Stimulated activated CD8-positive, alpha-beta memory T cell treated with anti-CD3 and anti-CD28 coated beads, Interleukin-2, amount 100 ng/mL, for 1 hour (primary cell): ENCODE measurements at regions not wholly inside any gene's neighbourhood (a gene's known extent, or its start where the extent isn't known, plus 50 kb on each side); places are given as distances from the start of the nearest gene placed in this dataset.

Source experiments
- DNase-seq, 2 donors: peaks; one replicate each; pipeline ENCODE4 v3.0.0-alpha.2; 2020; ENCODE audit warnings: low read depth in 2 of 2

DNA sequence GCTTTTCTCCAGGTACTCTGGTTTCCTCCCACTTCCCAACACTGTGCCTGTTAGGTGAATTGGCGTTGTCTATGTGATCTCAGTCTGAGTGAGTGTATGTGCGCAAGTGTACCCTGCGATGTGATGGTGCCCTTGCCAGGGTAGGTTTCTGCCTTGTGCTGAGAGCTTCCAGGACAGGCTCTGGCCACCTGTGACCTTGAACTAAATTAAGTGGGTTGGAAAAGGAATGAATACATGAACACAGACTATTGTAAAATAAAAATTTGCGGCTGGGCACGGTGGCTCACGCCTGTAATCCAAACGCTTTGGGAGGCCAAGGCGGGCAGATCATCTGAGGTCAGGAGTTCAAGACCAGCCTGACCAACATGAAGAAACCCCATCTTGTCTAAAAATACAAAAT lies 678.0 kb downstream of the DHX35 start:
- DNase-seq, result no peak

DNA sequence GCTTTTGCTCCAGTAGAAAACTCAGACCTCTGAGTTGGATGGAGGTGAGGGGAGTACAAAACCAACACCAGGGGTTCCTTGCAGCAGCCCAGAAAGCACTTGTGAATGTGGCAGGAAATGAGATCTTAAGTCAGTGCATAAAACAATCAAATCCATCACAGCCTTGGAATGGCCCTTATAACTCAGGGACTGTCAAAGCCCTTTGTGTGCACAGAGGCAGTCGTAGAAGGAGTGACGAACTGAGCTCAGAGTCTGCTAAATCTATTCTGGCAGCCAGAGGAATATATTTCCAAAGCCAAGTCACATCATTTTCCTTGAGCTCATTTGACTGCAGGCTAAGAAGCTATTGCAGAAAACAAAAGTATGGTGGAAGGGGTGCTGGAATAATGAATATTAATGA lies 676.6 kb downstream of the DHX35 start:
- DNase-seq, result no peak

DNA sequence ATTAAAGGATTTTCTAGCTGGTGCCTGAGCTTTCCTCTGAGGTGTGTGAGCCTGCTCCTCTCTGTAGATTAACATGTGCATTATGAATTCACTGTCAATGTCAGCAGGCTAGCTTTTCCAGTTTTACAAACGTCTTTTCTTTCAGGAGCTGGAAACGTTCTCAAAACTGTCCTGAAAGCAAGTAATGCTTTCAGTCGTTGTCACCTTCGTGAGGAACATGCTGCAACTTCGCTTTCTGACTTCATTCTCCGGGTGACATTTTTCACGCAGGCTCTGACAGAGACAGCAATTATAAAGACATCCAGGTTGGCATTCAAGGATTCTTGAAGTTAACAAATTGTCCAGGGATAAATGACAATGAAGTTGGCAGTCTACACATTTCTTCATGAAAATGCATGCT lies 671.5 kb downstream of the DHX35 start:
- DNase-seq, result no peak

DNA sequence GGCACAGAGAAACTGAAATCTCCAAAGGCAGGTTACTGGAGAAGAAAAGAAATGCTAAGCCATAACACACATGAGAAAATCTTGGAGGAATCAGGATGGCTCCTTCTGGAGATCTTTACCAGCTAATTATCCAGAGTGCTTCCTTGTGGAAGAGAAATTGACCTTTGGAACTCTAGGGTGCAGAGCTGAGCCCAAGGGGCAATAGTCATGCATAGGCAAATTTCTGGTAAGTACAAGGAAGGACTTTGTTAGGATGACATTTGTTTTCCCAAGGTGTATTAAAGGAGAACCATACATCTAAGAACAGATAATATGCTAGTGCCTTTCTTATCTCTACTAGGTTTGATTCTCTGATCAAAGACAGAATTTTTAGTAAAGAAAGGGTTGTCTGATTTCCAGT lies 670.6 kb downstream of the DHX35 start:
- DNase-seq, result no peak

GRCh38 chr20:39632176-39632575 lies 670.0 kb downstream of the DHX35 start:
- DNase-seq, result no peak

DNA sequence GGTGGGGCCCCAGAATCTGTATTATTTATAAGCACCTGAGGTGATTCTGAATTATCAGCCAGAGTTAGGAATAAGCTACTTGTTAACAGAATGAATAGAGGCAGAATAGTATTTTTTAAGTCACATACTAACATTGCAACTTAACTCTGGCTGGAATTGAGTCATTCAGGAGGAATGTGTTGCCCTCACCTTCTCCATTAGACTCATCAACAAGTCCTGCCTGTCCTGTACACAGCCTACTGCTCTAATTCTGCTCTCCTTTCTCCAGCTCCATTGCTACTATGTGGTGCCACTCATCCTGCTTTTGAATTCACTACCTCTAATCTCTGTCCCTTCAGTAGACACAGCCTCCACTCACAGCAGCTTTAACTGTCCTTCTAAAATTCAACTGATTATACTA lies 669.4 kb downstream of the DHX35 start:
- no peak for DNase-seq

DNA sequence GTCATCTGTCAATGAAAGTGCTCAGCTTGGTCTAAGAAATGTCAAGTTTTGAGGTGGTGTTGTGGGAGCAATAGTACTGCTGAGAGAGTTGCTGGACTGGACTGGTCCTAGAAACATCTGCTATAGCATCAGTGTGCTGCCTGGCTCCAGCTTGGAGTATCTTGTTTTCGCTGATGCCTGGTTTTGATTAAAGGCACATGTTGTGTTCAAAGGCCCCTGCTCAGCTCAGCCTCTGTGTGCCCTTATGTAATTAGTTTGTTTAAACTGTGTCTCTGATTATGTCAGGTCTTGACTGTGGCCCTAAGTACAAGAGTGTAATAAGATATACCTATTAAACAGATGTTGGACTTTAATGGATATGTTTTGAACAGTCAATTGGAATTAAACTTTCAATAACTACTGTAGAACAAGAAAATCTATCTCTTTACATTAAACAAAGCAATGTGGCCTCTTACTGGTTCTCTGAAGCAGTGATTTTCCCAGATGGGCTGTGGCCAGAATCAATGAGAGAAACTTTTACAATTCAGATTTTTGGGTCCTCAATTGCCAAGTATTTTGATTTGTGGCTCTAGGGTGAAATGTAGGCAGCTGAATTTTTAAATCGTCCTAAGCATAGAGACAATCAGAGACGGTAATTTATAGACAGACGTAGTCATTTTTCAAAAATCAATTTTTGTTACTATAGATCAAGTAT lies 668.2 kb downstream of the DHX35 start:
- DNase-seq, result no peak

GRCh38 chr20:39627765-39628164 lies 665.6 kb downstream of the DHX35 start:
- DNase-seq, result no peak

DNA sequence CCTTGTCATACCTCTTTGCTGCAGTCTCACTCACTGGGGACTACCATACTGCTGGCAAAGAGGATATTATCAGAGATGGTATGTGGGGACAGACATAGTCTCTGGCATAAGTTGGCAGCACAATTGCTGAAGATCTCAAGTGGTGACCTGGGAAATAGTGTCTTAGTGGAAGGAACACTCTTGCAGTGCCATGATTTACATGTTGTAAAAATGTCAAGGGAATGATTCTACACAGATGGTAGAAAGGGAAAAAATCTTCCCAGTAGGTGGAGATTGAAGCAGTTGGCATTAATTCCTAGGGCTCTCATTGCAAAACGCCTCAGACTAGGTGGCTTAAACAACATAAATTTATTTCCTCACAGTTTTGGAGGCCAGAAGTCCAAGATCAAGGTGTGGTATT lies 662.2 kb downstream of the DHX35 start:
- no peak for DNase-seq

DNA sequence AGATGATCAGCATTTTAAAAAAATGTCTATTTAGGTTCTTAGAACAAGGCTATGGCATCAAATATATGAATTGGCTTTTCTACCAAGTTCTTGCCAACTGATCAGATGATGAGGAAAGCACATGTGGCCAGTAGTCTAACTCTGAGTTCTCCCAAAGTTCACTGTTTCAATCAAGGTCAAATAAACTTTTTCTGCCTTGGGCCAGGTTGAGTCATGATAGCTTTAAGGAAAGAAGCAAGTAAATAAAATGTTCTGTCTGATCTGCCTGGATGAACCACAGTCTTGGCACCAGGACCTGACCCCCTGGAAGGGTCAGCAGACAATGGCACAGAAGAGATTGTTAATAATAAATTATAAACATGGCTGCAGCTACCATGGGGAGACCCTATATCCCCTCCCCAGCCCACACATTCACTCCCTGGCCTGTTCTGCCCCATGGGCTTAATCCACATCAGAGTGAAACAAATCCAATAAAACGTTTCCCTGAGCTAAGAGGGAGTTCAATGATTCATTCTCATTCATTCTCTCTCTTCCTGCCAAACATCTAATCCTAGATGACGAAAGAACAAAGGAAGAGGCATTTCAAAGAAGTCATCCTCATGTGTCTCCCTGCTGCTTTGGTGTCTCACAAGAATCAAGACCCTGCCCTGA lies 661.6 kb downstream of the DHX35 start:
- DNase-seq, result no peak

GRCh38 chr20:39619271-39619785 lies 657.2 kb downstream of the DHX35 start:
- no peak for DNase-seq

GRCh38 chr20:39611901-39612300 lies 649.8 kb downstream of the DHX35 start:
- no peak for DNase-seq

DNA sequence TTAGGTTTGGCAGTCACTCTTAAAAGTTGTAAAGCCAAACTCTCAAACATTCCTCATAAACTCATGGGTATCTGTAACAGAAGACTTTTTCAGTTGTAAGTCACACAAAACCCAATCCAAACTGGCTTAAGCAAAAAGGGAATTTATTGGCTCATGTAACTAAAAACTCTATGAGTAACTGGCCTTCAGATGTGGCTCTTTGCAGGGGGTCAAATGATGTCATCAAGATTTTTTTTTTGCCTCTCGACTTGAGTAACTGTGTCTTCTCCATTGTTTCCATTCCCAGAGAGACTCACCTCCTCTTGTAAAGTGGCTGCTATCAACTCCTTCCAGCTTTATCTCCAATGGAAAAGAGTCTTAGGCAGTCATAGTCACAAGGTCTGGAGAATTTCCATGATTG lies 645.0 kb downstream of the DHX35 start:
- DNase-seq, result no peak

DNA sequence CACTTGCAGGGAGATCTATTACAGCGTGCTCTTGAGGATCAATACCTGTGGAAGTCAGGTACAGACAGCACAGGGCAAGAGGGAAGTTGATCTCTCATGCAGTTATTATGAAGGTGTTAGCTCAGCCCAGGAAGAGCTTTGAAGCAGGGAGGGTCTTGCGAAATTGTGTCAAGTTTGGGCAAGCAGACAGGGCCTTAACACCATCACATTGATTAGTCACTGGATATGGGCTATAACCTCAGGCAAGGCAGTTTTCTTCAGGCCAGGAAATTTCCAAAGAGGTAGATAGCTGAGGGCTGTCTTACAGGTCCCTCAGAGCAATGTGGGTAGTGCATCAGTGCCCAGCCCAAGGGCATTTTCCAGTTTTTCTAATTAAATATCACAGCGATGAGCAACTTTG lies 643.8 kb downstream of the DHX35 start:
- DNase-seq, result no peak

GRCh38 chr20:39605361-39605760 lies 643.2 kb downstream of the DHX35 start:
- DNase-seq, result no peak

DNA sequence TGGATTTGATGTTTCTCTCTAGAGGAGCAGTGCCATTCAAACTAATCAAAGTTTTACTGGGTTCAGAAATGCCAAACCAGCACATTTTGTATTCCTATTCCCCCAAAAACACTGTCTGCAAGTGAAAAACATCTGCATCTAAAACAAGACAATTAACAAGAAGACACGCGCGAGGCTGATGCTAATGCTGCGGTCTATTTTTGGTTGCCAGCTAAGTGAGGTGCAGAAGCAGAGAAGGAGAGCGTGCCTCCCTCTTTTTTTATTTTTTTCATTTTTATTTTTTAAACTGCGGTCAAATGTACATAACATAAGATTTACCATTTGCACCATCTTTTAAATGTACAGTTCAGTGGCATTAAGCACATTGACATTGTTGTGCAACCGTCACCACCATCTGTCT lies 641.1 kb downstream of the DHX35 start:
- no peak for DNase-seq

DNA sequence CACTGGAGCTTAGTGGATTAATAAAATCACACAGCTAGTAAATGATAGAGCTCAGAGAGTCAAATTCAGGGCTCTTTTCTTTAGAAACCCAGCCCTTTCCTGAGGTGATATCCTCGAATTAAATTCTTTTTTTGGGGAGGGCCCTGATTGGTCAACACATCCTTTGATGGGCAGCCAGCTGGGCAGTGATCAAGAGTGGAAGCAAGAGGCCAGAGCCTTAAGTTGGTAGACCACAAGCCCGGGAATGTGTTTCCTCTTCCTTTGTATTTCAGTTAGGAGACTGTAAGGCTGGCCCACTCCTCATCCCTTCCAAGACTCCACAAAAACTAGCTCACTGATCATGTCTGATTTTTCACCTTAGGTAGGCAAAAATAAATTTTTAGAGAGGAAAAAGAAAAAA lies 640.5 kb downstream of the DHX35 start:
- no peak for DNase-seq

DNA sequence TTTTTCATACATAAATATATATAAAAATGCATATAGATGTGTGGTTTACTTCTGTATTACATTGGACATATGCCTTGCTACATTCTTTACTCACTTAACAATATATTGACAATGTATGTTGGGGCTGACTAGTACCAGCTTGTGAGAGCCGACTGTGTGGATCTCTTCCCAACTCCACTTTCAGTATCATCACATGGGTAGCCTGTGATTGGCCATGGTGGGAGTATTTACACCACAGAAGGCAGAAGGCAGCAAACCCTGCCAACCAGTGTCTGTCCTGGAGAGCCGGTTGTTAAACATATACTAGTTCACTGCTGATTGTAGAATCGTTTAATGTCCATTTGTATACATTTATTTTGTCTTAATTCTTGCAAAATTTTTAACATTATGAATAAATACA lies 638.7 kb downstream of the DHX35 start:
- DNase-seq, result no peak

DNA sequence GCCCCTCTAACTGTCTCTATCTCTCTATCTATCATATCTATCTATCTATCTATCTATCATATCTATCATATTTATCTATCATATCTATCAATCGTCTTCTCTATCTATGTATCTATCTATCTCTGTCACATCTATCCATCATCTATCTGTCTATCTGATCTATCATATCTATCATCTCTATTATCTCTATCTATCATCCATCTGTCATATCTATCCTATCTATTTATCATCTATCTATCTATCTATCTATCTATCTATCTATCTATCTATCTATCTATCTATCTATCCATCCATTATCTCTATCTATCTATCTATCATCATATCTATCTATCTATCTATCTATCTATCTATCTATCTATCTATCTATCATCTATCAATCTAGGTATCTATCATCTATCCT lies 638.0 kb downstream of the DHX35 start:
- no peak for DNase-seq

DNA sequence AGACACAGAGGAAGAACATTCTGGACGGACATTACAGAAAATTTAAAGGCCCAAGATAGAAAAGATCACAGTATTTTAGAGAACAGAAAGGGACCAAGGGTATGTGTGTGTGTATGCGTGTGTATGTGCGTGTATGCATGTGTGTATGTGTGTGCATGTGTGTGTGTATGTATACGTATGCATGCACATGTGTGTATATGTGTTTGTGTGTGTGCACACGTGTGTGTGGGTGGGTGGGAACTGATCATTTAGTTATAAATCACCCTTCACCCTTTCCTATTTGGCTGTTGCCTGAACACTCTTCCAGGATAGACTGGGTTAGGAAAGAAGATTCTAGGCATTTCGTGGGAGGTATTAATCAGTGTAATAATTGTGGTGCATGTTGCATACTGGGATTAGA lies 634.4 kb downstream of the DHX35 start:
- no peak for DNase-seq

- no peak for DNase-seq
Measured at GRCh38 chr20:39592371-39592770, 630.2 kb downstream of the DHX35 start.

- no peak for DNase-seq
Measured at GRCh38 chr20:39588148-39588757, 626.1 kb downstream of the DHX35 start.

DNA sequence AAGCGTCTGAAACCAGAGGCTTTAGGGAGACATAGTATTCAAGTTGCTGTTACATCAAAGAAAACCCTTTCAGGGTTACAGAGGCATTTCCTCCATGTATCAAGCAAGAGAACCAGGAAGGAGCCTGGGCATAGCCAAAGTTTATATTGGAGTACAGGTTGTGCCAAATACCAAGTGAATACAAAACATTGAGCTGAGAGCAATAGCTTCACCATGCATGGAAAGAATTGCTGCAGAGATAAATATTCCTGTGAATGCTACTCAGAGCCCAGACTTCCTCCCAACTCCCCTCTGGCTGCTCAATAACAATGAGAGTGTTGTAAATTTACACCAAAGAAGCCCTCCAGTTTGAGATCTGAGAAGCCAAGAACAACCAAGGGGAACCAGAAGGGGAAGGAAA lies 618.9 kb downstream of the DHX35 start:
- no peak for DNase-seq
